H9 (cell line): ENCODE measurements at regions not wholly inside any gene's neighbourhood (a gene's known extent, or its start where the extent isn't known, plus 50 kb on each side); places are given as distances from the start of the nearest gene placed in this dataset.

Experiments used
- DNase-seq: peaks from one replicate; pipeline ENCODE4 v3.0.0-alpha.2; 2017
- H2AFZ ChIP-seq: one replicate; pipeline ENCODE4 v1.6.1; 2013; ENCODE audit warnings: mild to moderate bottlenecking, low read length, control low read depth, moderate library complexity
- H2AK5ac ChIP-seq: 2 replicates; pipeline ENCODE4 v1.6.1; 2013; ENCODE audit warnings: low read length, control low read depth, mixed read lengths; ENCODE audit not compliant: insufficient read length
- H2BK120ac ChIP-seq: one replicate; pipeline ENCODE4 v1.6.1; 2013; ENCODE audit warnings: low read depth, mild to moderate bottlenecking, low read length, control low read depth, inconsistent platforms; ENCODE audit not compliant: poor library complexity, severe bottlenecking
- H2BK12ac ChIP-seq: 2 replicates; pipeline ENCODE4 v1.6.1; 2013; ENCODE audit warnings: low read length, control low read depth, mixed read lengths, low read depth; ENCODE audit not compliant: insufficient read length
- H2BK15ac ChIP-seq: 2 replicates; pipeline ENCODE4 v1.6.1; 2013; ENCODE audit warnings: low read depth, low read length, control low read depth
- H2BK20ac ChIP-seq: one replicate; pipeline ENCODE4 v1.6.1; 2013; ENCODE audit warnings: low read depth, mild to moderate bottlenecking, low read length, control low read depth, inconsistent platforms; ENCODE audit not compliant: poor library complexity, severe bottlenecking
- H2BK5ac ChIP-seq: 2 replicates; pipeline ENCODE4 v1.6.1; 2013; ENCODE audit warnings: low read length, control low read depth, mixed read lengths; ENCODE audit not compliant: insufficient read length
- H3K14ac ChIP-seq: 2 replicates; pipeline ENCODE4 v1.6.1; 2013; ENCODE audit warnings: low read length, control low read depth; ENCODE audit not compliant: insufficient read depth
- H3K18ac ChIP-seq: 2 replicates; pipeline ENCODE4 v1.6.1; 2013; ENCODE audit warnings: low read depth, mild to moderate bottlenecking, mixed read lengths, low read length, control low read depth; ENCODE audit not compliant: insufficient read length
- H3K23ac ChIP-seq: 2 replicates; pipeline ENCODE4 v1.6.1; 2013; ENCODE audit warnings: low read length, control low read depth, mixed read lengths, low read depth; ENCODE audit not compliant: insufficient read length
- H3K23me2 ChIP-seq: 2 replicates; pipeline ENCODE4 v1.6.1; 2013; ENCODE audit warnings: low read depth, mild to moderate bottlenecking, mixed read lengths, low read length, control low read depth; ENCODE audit not compliant: insufficient read length, poor library complexity, severe bottlenecking
- H3K27ac ChIP-seq: 2 replicates; pipeline ENCODE4 v1.5.1; 2013; ENCODE audit warnings: low read length, control low read depth, mixed read lengths, low read depth; ENCODE audit not compliant: insufficient read length
- H3K27me3 ChIP-seq: 2 replicates; pipeline ENCODE4 v1.6.1; 2013; ENCODE audit warnings: low read length, control low read depth, inconsistent platforms; ENCODE audit not compliant: insufficient read depth
- H3K4ac ChIP-seq: 2 replicates; pipeline ENCODE4 v1.6.1; 2013; ENCODE audit warnings: low read depth, mild to moderate bottlenecking, control low read depth, inconsistent platforms, low read length, moderate library complexity
- H3K4me1 ChIP-seq: 2 replicates; pipeline ENCODE4 v1.6.1; 2013; ENCODE audit warnings: low read length, control low read depth, inconsistent platforms; ENCODE audit not compliant: insufficient read depth
- H3K4me2 ChIP-seq: 2 replicates; pipeline ENCODE4 v1.6.1; 2013; ENCODE audit warnings: low read length, control low read depth, mixed read lengths; ENCODE audit not compliant: insufficient read length, insufficient read depth
- H3K56ac ChIP-seq: 2 replicates; pipeline ENCODE4 v1.6.1; 2013; ENCODE audit warnings: low read depth, mild to moderate bottlenecking, mixed read lengths, low read length, control low read depth; ENCODE audit not compliant: insufficient read length
- H3K79me1 ChIP-seq: 2 replicates; pipeline ENCODE4 v1.6.1; 2013; ENCODE audit warnings: low read depth, mild to moderate bottlenecking, moderate library complexity, low read length, control low read depth, inconsistent platforms; ENCODE audit not compliant: insufficient read depth, poor library complexity, severe bottlenecking
- H3K79me2 ChIP-seq: 2 replicates; pipeline ENCODE4 v1.6.1; 2013; ENCODE audit warnings: low read length, control low read depth, inconsistent platforms; ENCODE audit not compliant: insufficient read depth
- H3K9ac ChIP-seq: 2 replicates; pipeline ENCODE4 v1.6.1; 2013; ENCODE audit warnings: low read length, control low read depth, mixed read lengths; ENCODE audit not compliant: insufficient read length; ENCODE audit errors: extremely low read depth
- H3K9me3 ChIP-seq: one replicate; pipeline ENCODE4 v1.6.1; 2013; ENCODE audit warnings: low read depth, low read length, inconsistent platforms; ENCODE audit not compliant: control insufficient read depth
- H3T11ph ChIP-seq: one replicate; pipeline ENCODE4 v1.6.1; 2013; ENCODE audit warnings: mild to moderate bottlenecking, low read length, control low read depth, inconsistent platforms
- H4K20me1 ChIP-seq: one replicate; pipeline ENCODE4 v1.6.1; 2013; ENCODE audit not compliant: control insufficient read depth, insufficient read length, insufficient read depth
- H4K5ac ChIP-seq: 2 replicates; pipeline ENCODE4 v1.6.1; 2013; ENCODE audit warnings: low read depth, mild to moderate bottlenecking, mixed read lengths, low read length, control low read depth; ENCODE audit not compliant: insufficient read length
- H4K8ac ChIP-seq: replicated peaks from 2 replicates; pipeline ENCODE4 v1.6.1; 2013; ENCODE audit warnings: low read length, control low read depth, mixed read lengths, low read depth; ENCODE audit not compliant: insufficient read length
- H4K91ac ChIP-seq: 2 replicates; pipeline ENCODE4 v1.6.1; 2013; ENCODE audit warnings: low read depth, mild to moderate bottlenecking, moderate library complexity, mixed read lengths, low read length, control low read depth; ENCODE audit not compliant: insufficient read length
- H3K27ac Mint-ChIP-seq, 3 experiments: 2 replicates in 2 of 3; 3 replicates in 1 of 3; pipeline ENCODE4 v1.8.0; 2020 to 2021; ENCODE audit warnings: mixed read lengths in 3 of 3, mild to moderate bottlenecking in 1 of 3, moderate library complexity in 1 of 3
- H3K27me3 Mint-ChIP-seq: 2 replicates; pipeline ENCODE4 v1.8.0; 2021; ENCODE audit warnings: low read depth, mild to moderate bottlenecking, moderate library complexity, mixed read lengths
- H3K36me3 Mint-ChIP-seq, 3 experiments: 2 replicates in 2 of 3; 3 replicates in 1 of 3; pipeline ENCODE4 v1.8.0; 2020 to 2021; ENCODE audit warnings: low read depth in 3 of 3, mixed read lengths in 3 of 3; ENCODE audit not compliant: insufficient read depth in 1 of 3
- H3K4me1 Mint-ChIP-seq, 2 experiments: 2 replicates each; pipeline ENCODE4 v1.8.0; 2020; ENCODE audit warnings: mixed read lengths in 2 of 2
- H3K4me3 Mint-ChIP-seq, 2 experiments: 2 replicates in 1 of 2; 3 replicates in 1 of 2; pipeline ENCODE4 v1.8.0; 2020 to 2021; ENCODE audit warnings: mild to moderate bottlenecking in 2 of 2, mixed read lengths in 2 of 2, moderate library complexity in 1 of 2
- H3K9me3 Mint-ChIP-seq, 2 experiments: 2 replicates in 1 of 2; 3 replicates in 1 of 2; pipeline ENCODE4 v1.8.0; 2020; ENCODE audit warnings: mild to moderate bottlenecking in 2 of 2, mixed read lengths in 2 of 2, moderate library complexity in 1 of 2
- CTCF ChIP-seq: fragments of 200-600 bp; sonication (generic); conservative IDR thresholded peaks from 3 replicates; pipeline ENCODE4 v1.8.0; 2021; ENCODE audit warnings: antibody characterized with exemption, mild to moderate bottlenecking
- WGBS: extraction: QIAGEN DNeasy Blood & Tissue Kit; methylation state at CpG from one replicate; pipeline ENCODE4 v1.1.7; 2013; ENCODE audit warnings: missing lambda C conversion rate, low lambda C conversion rate, mixed read lengths; ENCODE audit not compliant: insufficient read length; ENCODE audit errors: extremely low coverage; 5-methylcytosine and 5-hydroxymethylcytosine counted together

GRCh38 chr5:120805131-120805530 lies 341.0 kb downstream of the PRR16 start:
- Histone ChIP-seq H4K5ac (no peak overlapping the region), H2AFZ (no peak overlapping the region), H2BK20ac (no peak overlapping the region), H4K20me1 (no peaks in the 10 kb centered on the region), H3K4me1 (peaks cover 9% of the 10 kb centered on the region), H3K23ac (no peak overlapping the region), H3K23me2 (no peaks in the 10 kb centered on the region), H3K4ac (no peak overlapping the region), H4K91ac (no peak overlapping the region), H3K9ac (no peak overlapping the region), H3K14ac (no peak overlapping the region), H4K8ac (no peak overlapping the region), H3T11ph (no peak overlapping the region), H3K9me3 (no peaks in the 10 kb centered on the region), H2BK12ac (no peak overlapping the region), H3K56ac (no peak overlapping the region), H2BK15ac (no peak overlapping the region), H3K27ac (no peak overlapping the region), H3K27me3 (no peaks in the 10 kb centered on the region; the same call in 1 of the 2 replicates), H2BK5ac (no peak overlapping the region), H2AK5ac (no peak overlapping the region), H2BK120ac (no peak overlapping the region), H3K18ac (no peak overlapping the region), H3K4me2 (no peak overlapping the region), H3K79me2 (no peaks in the 10 kb centered on the region), H3K79me1 (no peaks in the 10 kb centered on the region)
- H3K4me1 Mint-ChIP-seq = peaks cover 11 to 31% of the 10 kb centered on the region in 2 experiments
- WGBS = no CpG with 5 or more reads among the region's 2 CpGs
- peaks cover 0 to 2% (median 0%) of the 10 kb centered on the region in 3 experiments; a peak in 1 of 7 replicates for H3K36me3 Mint-ChIP-seq
- H3K27me3 Mint-ChIP-seq = no peaks in the 10 kb centered on the region
- DNase-seq = no peak
- no peak for TF ChIP-seq CTCF
- H3K9me3 Mint-ChIP-seq = no peaks in the 10 kb centered on the region
- no peak overlapping the region for H3K27ac Mint-ChIP-seq
- H3K4me3 Mint-ChIP-seq = no peak overlapping the region
